Transverse colon (tissue), 4 donors: ENCODE measurements at regions not wholly inside any gene's neighbourhood (a gene's known extent, or its start where the extent isn't known, plus 50 kb on each side); places are given as distances from the start of the nearest gene placed in this dataset.

ENCODE experiments used
- POLR2A ChIP-seq: fragments of 450-650 bp; IDR thresholded peaks from one replicate; pipeline ENCODE4 v1.6.1; 2016; ENCODE audit warnings: antibody characterized with exemption, mild to moderate bottlenecking, moderate library complexity
- POLR2AphosphoS5 ChIP-seq, 3 donors: sonication (generic); formaldehyde crosslinking; IDR thresholded peaks; one replicate each; pipeline ENCODE4 v1.6.1; 2016; ENCODE audit warnings: antibody characterized with exemption in 3 of 3
- TF ChIP-seq, protein P1 (sequence below), 5 experiments: fragments of 200-600 bp in 3 of 5; fragments of 450-650 bp in 2 of 5; sonication (generic) in 3 of 5; IDR thresholded peaks; 1 replicate in 2 of 5; 2 replicates in 3 of 5; pipeline ENCODE4 v1.5.1; 2016 to 2017; ENCODE audit warnings: antibody characterized with exemption in 5 of 5, inconsistent platforms in 3 of 5, mild to moderate bottlenecking in 2 of 5, moderate library complexity in 1 of 5

DNA sequence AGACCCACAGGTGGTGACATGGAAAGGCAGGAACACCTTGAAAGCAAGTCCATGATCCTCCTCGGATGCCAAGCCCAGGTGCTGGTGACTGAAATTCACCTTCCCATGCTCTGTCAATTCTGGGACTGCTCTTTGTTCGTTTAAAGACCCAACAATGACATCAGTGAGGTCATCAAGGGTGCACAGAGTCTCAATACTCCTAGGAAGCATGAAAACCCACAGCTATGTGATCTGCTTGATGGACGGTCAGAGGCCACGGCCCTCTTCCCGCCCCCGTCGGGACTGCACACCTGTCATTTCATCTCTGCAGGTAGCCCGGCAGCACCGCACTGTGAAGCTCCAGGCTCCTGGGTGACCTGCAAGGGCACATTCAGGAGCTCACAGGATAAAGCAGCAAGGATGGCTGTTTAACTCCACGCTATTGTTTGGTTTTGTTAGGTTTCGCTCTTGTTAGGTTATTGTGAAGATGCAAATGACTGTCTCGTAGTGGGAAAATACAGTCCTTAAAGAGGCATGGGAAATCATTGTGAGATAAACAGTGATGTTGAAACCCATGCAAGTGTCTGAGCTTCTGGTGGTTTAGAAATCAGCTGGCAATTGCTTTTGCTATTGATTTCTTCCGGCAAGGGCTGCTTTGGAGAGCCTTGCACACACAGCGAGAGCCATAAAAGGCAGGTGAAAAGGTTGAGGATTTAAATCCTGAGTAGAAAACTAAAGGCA, 124.8 kb upstream of the AJAP1 start:
- TF ChIP-seq POLR2A, result no peak
- TF ChIP-seq, protein P1, sequence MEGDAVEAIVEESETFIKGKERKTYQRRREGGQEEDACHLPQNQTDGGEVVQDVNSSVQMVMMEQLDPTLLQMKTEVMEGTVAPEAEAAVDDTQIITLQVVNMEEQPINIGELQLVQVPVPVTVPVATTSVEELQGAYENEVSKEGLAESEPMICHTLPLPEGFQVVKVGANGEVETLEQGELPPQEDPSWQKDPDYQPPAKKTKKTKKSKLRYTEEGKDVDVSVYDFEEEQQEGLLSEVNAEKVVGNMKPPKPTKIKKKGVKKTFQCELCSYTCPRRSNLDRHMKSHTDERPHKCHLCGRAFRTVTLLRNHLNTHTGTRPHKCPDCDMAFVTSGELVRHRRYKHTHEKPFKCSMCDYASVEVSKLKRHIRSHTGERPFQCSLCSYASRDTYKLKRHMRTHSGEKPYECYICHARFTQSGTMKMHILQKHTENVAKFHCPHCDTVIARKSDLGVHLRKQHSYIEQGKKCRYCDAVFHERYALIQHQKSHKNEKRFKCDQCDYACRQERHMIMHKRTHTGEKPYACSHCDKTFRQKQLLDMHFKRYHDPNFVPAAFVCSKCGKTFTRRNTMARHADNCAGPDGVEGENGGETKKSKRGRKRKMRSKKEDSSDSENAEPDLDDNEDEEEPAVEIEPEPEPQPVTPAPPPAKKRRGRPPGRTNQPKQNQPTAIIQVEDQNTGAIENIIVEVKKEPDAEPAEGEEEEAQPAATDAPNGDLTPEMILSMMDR (IDR thresholded peaks at IDR 0.05), result no peak
- TF ChIP-seq POLR2AphosphoS5 (IDR thresholded peaks at IDR 0.05), result no peak
